ENCODE measurements at regions not wholly inside any gene's neighbourhood (a gene's known extent, or its start where the extent isn't known, plus 50 kb on each side); places are given as distances from the start of the nearest gene placed in this dataset.

DNA sequence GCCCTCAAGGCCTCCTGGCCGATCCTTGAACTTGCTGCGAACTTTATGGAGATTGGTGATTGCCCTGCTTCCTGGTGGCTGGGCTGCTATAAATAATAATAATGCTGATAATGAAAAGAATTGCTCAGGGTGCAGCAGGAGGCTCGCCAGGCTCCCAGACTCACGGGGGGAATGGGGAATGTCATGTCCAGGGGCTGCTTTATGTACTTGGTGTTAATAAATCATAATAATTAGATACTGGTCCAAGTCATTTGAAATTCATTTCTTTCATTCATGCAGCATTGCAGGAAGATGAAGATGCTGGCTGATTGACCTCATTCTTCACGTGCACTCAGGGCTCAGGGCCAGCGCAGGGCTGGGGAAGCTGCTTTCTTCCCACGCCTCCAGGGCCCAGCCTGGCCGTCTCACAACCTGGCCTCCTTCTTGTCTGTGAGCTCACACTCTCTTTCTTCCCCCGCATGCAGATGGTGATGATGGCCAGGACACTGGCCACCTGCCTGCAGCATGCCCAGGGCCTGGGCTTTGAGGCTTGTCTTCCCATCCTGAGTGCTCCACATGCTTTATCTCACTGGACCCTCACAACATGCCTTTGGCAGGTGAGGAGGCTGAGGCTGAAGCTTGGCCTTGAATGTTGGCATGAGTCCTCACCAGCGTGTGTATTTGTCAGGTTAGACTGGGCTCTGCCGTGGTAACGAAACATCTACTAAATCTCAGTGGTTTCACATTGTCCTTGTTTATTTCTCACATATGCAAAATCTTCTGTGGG is 138.4 kb upstream of the TNS3 start:
- peak; percentile 78 to 91 (median 82) for DNase-seq
- Histone ChIP-seq H3K4me1 (ENCODE audit: insufficient read depth) (peaks cover 6% of the 10 kb centered on the region), H3K36me3 (no peaks in the 10 kb centered on the region), H3K27me3 (no peaks in the 10 kb centered on the region), H3K27ac (peak overlapping the region in 1 of 2 donors; percentile 24), H3K4me3 (no peak overlapping the region), H3K9me3 (no peaks in the 10 kb centered on the region)
- TF ChIP-seq EP300 (IDR thresholded peaks at IDR 0.05) (no peak), POLR2A (IDR thresholded peaks at IDR 0.05) (no peak)
- TF ChIP-seq, protein P1, sequence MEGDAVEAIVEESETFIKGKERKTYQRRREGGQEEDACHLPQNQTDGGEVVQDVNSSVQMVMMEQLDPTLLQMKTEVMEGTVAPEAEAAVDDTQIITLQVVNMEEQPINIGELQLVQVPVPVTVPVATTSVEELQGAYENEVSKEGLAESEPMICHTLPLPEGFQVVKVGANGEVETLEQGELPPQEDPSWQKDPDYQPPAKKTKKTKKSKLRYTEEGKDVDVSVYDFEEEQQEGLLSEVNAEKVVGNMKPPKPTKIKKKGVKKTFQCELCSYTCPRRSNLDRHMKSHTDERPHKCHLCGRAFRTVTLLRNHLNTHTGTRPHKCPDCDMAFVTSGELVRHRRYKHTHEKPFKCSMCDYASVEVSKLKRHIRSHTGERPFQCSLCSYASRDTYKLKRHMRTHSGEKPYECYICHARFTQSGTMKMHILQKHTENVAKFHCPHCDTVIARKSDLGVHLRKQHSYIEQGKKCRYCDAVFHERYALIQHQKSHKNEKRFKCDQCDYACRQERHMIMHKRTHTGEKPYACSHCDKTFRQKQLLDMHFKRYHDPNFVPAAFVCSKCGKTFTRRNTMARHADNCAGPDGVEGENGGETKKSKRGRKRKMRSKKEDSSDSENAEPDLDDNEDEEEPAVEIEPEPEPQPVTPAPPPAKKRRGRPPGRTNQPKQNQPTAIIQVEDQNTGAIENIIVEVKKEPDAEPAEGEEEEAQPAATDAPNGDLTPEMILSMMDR (IDR thresholded peaks at IDR 0.05), result no peak
- 11 to 22% (median 21%) methylated on average over 12 of the region's 12 CpGs for WGBS, 3 donors
- intact Hi-C loops (cut with DNase I), result no loop called here

DNA sequence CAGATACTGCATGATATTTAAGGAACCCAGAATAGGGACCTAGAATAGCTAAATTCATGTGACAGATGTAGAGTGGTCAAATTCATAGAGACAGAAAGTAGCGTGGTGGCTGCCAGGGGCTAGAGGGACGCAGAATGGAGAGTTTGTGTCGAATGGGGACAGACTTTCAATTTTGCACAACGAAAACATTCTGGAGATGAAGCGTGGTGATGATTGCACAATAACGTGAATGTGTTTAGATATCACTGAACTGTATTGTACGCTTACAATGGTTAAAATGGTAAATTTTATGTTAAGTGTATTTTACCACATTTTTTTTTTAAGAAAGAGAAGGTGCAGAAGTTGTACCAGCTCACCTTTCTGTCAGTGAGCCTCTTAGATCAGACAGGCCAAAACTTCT is 137.8 kb upstream of the TNS3 start:
- Histone ChIP-seq H3K4me3 (no peak overlapping the region), H3K4me1 (ENCODE audit: insufficient read depth) (peaks cover 6% of the 10 kb centered on the region), H3K27ac (no peak overlapping the region), H3K27me3 (no peaks in the 10 kb centered on the region), H3K36me3 (no peaks in the 10 kb centered on the region), H3K9me3 (no peaks in the 10 kb centered on the region)
- 71 to 76% (median 73%) methylated on average over 7 of the region's 7 CpGs for WGBS, 3 donors
- intact Hi-C loops (cut with DNase I), result no loop called here
- TF ChIP-seq, protein P1 (IDR thresholded peaks at IDR 0.05), result no peak
- TF ChIP-seq POLR2A (IDR thresholded peaks at IDR 0.05) (no peak), EP300 (IDR thresholded peaks at IDR 0.05) (no peak)
- no peak for DNase-seq

DNA sequence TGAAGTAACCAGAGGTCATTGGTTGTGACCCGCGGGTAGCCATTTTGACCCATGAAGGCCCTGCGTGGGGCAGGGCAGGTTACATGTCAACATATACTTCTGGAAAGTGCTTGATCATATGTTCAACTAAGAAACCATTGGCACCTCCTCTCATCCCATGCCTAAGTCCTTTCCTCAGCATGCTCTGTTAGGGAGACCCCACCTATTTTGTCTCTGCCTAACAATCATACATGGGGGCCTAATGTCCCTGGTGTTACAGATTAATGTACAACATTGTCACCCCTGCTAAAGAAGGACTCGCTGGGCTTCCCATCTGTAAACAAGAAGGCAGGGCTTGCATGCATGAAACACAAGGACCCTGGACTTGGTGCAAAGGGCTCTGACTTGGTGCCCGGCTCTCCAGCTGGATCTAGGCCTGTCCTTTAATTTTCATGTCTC is 133.7 kb upstream of the TNS3 start:
- no peak overlapping the region for H3K4me3 ChIP-seq
- no peak overlapping the region for H3K27ac ChIP-seq
- H3K9me3 ChIP-seq, result no peaks in the 10 kb centered on the region
- H3K4me1 ChIP-seq (ENCODE audit: insufficient read depth), result peaks cover 5% of the 10 kb centered on the region
- 96 to 99% (median 99%) methylated on average over 5 of the region's 5 CpGs for WGBS, 3 donors
- intact Hi-C loops (cut with DNase I), result no loop called here
- H3K36me3 ChIP-seq, result no peaks in the 10 kb centered on the region
- DNase-seq, result no peak
- H3K27me3 ChIP-seq, result no peaks in the 10 kb centered on the region
- TF ChIP-seq, protein P1 (IDR thresholded peaks at IDR 0.05), result no peak
- TF ChIP-seq POLR2A (IDR thresholded peaks at IDR 0.05), result no peak
- no peak for TF ChIP-seq EP300 (IDR thresholded peaks at IDR 0.05)

DNA sequence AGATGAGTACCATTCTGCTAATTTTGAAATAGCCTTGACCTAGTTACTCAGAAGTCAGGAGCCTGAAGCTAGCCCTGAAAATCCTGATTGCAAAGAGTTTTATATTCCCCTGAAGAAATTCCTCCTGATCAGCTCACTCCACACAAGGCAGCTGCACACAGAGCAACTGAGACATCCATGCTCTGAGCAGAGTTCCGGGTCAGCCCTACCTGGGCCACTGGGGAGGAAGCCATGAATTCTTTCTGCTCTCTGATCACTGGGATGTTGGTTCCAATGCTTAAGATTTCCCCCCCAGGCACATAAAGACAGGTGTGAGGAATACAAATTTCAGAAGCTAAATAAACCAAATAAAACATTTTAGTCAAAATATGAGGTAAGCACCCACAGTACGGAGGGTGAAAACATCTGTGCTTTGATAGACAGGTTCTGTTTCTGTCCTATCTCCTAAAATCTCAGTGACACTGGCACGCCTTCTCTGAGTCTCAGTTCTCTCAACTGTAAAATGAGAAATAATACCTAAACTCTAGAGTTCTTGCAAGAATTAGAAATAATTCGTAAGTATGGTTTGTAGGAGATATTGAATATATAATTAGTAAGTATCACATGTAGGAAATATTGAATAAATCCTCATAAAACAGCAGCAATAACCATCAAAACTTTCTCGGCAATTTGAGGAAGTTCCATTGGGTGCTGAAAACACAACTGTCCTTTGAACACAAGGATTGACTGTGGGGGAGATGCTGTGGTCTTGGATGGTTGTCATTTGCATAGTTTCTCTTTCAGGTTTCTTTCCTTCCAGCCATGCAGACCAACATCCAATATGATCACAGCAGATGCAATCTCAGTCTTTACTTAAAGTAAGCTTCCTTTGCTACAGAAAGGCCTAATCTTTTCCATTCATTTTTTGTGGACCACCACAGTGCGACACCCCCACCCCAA is 133.0 kb upstream of the TNS3 start:
- no peak overlapping the region for H3K4me3 ChIP-seq
- H3K36me3 ChIP-seq, result no peaks in the 10 kb centered on the region
- TF ChIP-seq EP300 (IDR thresholded peaks at IDR 0.05) (no peak), POLR2A (IDR thresholded peaks at IDR 0.05) (no peak)
- TF ChIP-seq, protein P1 (IDR thresholded peaks at IDR 0.05), result no peak
- H3K27ac ChIP-seq, result no peak overlapping the region
- no peaks in the 10 kb centered on the region for H3K27me3 ChIP-seq
- 78 to 80% (median 79%) methylated on average over 6 of the region's 6 CpGs for WGBS, 3 donors
- intact Hi-C loops (cut with DNase I), result no loop called here
- DNase-seq, result no peak
- no peaks in the 10 kb centered on the region for H3K9me3 ChIP-seq
- peaks cover 1% of the 10 kb centered on the region for H3K4me1 ChIP-seq (ENCODE audit: insufficient read depth)
